ENCODE measurements at regions not wholly inside any gene's neighbourhood (a gene's known extent, or its start where the extent isn't known, plus 50 kb on each side); places are given as distances from the start of the nearest gene placed in this dataset.

DNA sequence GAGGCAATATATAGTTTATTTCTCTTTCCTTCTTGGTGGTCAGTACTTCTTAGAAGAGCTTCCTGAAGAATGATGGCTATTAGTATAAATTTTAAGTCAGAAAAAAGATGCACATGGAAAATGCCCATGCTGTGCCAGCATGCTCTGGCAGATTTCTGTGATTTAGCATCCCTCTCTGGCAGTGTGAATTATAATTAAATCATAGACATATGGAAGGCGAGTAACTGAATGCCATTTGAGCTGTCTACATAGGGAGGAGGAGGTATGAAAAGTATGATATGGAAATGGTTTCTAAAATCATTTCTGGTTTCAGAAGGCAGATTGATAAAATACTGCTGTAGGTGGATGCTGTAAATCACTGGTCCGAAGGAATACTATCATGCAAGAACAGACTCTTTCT, 754.9 kb upstream of the LRATD1 start:
- no peak for DNase-seq (ENCODE audit: low read depth)

DNA sequence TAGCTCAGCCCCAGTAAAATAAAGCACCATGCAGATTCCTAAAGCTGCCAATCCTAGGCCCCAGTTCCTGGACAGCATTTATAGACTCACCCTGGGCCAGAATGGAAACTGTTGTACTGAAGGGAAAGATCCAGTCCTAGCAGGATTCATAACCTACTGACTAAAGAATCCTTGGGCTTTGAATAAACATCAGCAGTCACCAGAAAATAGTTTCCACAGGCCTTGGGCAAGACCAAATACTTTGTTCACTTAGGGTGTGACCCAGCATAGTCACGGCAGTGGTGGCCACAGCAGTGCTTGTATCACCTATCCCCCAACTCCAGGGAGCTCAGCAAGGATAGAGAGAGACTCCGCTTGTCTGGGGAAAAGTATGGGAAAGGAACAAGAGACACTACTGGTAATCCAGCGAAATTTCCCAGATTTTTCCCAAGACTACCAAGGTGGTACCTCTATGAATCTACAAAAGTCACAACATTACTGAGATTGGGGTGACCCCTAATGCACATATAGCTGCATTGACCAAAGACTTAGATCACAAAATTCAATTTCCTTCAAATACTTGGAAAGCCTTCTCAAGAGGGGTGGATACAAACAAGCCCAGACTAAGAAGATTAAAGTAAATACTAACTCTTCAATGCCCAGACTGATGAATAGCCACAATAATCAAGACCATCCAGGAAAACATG, 748.1 kb upstream of the LRATD1 start:
- DNase-seq (ENCODE audit: low read depth): peak; percentile 36

DNA sequence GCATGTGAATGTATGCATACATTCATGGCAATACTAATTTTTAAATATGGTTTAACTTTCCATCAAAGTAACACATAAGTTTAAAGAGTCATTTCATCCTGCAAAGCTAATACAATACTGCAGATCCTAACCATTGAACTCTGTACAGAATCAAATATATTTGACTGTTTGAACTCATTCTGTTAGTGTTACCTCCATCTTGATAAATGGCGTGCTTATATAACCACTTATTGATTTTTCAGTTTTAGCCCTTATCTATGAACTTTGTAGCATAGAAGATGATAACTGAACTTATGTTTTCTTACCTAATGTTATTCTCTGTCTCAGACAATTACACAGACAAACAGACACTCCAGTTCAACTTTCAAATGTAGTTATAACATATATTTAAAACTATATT, 731.0 kb upstream of the LRATD1 start:
- DNase-seq (ENCODE audit: low read depth): no peak

DNA sequence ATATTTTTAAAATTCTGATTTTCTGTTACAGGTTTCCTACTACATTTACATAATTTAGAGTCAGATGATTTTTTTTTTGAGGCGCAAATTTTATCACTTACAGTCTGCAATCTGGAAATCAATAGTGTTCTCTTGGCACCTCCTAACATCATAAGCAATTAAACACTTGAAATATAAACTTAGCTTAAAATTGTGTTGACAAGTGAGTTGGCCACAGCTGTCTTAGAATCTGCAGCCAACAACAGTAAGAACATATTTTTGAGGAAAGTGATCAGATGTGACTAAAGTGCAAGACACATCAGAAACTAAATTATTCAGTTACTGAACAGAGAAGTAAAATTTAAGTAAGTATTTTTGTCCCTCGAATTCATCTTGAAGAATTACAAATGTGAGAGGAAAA, 726.7 kb upstream of the LRATD1 start:
- no peak for DNase-seq (ENCODE audit: low read depth)

DNA sequence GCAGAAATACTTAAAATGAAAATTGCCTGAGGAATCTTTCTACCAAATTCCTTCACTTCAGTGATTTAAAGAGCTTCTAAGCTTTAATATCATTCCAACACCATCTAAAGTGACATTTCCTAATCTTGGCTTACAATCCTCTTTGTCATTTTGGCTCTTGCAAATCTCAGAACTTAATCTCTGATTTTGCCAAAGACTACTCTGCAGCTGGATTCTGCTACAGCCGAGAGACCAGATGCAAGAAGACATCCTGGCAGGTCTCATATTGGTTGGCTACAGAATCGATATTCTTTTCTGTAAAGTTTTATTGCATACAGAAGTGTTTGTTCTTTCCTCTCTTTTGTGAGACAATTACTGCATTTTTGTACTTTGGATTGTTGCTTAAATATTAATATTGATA, 716.5 kb upstream of the LRATD1 start:
- DNase-seq (ENCODE audit: low read depth): no peak

DNA sequence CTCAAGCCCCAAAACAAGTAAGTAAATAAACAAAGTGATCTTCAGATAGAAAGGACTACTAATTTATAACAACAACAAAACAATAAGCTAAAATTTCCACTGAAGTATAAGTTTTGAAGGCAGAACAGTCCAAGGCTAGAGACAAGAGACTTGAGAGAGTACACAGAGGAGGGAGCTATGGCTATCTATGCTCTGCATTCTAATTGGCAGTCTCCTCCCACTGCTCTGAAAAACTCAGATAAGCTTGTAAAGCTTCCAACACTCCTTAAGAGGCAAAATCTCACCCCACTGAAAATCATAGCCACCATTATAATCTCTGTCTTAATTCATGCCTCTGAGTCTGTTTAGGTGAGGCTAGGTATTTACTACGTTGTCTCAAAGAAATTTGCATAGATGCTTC, 714.6 kb upstream of the LRATD1 start:
- DNase-seq (ENCODE audit: low read depth): no peak

DNA sequence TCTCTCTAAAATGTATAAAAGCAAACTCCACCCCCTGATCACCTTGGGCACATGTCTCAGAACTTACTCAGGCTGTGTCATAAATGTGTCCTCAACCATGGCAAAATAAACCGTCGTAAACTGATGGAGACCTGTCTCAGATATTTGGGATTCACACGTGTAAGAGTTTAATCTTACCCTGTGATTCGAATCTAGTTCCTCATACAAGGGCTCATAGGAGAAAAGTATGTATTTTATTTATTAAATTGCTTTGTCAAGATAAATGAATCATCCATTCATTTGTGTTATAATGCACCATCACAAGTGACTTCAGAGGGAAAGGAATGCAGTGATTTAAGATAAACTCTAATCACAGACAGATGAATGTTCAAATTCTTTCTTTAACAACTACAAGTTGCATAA, 712.5 kb upstream of the LRATD1 start:
- peak; percentile 9 for DNase-seq (ENCODE audit: low read depth)

DNA sequence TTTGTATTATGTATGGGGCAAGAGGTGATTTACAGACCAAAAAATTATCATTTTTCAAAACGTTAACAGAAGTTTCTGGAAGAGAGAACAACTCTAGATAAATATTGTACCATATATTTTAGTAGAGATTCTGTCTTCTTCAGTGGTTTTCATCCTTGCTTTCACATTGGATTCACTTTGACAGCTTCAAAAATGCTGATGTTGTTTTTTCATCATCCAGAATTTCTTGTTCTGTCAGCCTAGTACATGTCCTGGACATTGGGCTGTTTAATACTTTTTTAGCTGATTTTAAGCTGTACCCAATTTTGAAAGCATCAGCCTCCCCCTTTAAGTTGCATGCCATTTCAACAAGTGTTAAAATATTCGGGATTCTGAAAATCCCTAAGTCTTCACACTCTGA, 711.3 kb upstream of the LRATD1 start:
- no peak for DNase-seq (ENCODE audit: low read depth)

DNA sequence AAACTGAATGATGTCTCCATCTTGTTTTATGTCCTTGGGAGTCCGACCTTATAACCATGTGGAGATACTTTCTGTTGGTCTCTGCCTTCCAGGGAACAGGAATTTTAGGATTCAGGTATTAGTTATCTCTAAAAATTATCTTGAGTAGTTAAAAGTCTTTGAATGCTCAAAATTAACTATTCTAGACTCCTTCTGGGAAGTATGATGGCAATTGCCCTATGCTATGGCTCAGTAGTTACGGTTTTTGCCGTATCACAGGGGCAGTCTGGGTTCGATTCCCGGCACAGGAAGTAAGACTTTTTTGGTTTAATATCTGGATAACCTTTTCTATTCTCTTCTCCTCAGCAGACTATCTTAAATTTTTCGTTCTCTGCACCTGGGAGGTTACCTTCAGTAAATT, 708.7 kb upstream of the LRATD1 start:
- DNase-seq (ENCODE audit: low read depth): no peak

DNA sequence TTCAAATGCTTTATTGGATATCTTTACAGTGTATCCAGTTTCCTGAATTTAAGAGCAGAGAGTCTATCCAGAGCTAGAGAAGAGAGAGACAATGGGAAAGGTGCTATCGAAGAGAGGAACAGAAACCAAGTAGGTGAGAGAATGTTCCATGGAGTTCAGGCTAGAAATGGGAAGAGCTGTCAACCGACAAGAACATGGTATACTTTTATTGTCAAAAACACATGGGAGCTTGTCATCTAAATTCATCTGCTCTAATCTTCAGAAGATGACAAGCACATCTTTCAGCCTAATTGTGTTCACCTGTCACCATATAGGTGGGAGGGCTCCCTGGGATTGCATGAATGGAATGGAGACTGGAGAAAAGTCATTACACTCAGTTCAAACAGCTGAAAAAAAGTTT, 690.4 kb upstream of the LRATD1 start:
- DNase-seq (ENCODE audit: low read depth): no peak

DNA sequence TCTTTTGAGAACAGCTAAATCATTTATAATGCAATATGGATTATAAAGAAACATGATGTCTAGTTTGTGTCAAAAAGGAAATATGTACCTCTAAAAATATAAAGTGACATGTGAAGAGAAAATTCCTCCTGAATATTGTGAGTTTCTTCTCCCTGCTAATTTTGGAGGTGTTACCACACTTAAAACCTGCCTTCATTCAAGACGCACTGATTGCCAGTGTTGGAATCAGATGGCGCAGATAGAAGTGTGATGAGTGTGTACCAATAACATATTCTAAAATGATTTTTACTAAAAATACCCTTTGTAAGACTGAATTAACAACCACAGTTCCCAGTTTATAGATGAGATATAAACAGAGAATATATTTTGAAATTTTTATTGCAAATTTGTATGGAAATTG, 681.8 kb upstream of the LRATD1 start:
- DNase-seq (ENCODE audit: low read depth): no peak

DNA sequence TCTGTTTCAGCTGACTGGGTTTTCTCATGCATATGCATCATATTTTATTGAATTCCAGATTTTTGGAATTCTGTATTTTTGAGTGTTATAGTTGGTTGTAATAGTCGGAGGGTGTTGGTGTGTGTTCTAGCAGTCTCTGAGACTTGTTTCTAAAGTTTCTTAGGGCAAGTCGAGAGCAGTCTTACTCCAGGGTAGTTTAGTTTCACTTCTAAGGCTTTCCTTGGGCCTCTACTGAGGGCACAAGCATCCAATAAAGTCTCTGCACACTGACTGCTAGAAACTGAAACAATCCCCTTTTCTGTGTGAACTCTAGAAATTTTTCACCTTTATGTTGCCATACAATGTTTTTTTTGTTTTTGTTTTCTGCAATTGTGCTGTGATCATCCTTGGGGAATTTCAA, 663.7 kb upstream of the LRATD1 start:
- DNase-seq (ENCODE audit: low read depth): no peak

DNA sequence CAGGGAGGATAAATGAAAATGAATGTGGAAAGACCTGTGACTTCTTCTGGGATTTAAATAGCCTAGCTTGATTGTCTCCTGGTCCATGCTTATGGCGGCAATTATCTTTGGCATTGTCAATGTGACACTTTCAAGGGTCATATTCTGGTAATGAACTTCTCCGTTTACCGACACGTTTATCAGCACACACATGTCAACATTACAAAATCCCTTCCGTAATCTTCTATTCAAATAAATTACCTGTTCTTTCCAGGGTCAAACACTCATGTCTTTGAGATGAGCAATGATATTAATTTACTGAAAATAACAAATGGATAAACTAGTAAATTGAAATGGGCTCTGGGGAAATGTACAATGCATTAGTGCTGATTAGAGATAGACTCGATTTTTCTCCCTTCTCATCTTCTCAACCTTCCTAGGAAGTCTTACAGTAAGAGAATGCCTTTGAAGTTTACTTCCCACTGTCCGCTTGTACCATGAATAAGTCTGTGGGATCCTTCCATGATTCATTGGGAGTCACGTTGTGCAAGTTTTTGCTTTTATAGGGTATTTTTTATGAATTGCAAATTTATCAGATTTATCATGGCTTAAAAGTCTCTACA, 646.3 kb upstream of the LRATD1 start:
- DNase-seq (ENCODE audit: low read depth): no peak

DNA sequence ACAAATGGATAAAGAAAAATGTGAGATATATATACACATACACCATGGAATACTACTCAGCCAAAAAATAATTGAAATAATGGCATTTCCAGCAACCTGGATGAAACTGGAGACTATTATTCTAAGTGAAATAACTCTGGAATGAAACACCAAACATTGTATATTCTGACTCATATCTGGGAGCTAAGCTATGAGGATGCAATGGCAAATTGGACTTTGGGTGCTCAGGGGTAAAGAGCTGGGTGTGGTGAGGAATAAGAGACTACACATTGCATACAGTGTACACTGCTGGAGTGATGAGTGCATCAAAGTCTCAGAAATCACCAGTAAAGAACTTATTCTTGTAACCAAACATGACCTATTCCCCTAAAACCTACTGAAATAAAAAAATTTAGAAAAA, 636.0 kb upstream of the LRATD1 start:
- peak; percentile 13 for DNase-seq (ENCODE audit: low read depth)

DNA sequence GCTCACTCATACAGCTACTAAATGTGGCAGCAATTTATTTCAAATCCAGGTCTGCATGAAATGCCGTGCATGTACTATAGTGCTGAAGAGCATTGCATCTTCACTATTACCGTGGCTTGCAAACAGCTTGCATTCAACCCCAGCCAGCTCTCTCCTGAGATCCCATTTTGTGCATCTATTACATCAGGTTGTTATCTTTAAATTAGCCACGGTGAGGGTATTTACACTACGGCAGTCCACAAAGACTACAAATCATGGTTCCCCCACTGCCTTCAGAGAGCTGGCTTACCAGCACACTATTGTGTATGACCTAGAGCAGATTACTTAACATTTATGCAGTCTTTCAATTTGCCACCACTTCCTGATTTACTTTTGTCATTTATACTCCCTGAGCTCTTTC, 621.3 kb upstream of the LRATD1 start:
- no peak for DNase-seq (ENCODE audit: low read depth)

DNA sequence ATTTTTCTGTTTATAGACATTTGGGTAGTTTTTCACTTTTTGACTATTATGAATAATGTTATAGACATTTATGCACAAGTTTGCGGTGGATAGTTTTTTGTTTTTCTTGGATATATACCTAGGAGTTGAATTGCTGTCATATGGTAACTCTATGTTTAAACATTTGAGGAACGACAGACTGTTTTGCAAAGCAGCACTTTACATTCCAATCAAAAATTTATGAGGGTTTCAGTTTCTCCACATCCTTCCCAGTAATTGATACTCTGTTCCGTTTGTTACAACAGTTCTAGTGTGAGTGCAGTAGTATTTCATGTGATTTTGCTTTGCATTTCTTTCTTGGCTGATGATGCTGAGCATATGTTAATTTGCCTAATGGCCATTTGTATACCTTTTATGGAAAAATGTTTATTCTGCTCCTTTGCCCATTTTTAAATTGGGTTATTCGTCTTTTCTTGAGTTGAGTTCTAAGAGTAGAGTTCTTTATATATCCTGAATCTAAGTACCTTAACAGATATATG, 617.3 kb upstream of the LRATD1 start:
- DNase-seq (ENCODE audit: low read depth): peak; percentile 31

DNA sequence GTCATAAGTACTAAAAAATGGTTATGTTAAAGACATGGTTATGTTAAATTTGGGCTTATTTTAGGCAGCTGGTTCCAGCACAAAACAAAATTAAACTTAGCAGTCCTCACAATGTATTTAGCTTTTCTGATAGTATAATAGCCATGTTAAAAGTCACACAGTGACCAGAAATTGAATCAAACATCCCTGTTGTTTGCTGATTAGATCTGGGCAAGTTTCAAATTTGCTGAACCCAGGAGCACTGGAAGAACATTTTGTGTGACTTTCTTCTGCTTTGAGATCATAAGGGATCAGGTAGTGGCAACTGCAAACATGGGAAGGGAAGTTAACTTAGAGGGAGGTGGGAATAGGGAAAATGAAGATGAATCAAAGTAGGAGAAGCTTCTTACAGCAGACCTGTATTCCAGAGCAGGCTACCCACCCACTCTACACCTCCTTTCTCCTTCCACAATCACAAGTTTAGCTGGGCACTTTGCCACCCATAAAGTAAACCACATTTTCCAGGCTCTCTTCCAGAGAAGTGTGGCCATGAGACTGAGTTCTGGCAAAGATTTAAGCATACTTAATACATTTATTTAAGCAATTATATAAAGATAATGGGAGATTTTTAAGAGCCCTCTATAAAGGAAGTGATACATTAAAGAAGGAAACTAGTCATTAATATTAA, 616.1 kb upstream of the LRATD1 start:
- peak; percentile 71 for DNase-seq (ENCODE audit: low read depth)

DNA sequence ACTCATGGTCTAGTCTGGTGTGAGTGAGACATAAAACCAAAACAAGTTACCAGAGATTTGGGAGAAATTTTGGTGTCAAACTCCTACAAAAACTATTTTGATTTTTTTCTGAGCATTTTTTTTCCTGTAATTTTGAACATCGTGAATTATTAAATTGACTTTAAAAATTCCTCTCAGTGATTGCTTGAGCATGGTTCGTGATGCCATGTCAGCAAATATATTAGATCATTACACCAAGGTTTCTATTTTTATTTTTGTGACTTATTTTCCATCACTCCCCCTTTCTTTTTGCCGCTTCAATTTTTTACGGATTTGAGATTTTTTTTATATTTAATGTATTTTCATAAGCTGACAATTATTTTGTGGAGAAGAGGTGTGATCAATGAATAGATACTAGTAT, 613.9 kb upstream of the LRATD1 start:
- no peak for DNase-seq (ENCODE audit: low read depth)

DNA sequence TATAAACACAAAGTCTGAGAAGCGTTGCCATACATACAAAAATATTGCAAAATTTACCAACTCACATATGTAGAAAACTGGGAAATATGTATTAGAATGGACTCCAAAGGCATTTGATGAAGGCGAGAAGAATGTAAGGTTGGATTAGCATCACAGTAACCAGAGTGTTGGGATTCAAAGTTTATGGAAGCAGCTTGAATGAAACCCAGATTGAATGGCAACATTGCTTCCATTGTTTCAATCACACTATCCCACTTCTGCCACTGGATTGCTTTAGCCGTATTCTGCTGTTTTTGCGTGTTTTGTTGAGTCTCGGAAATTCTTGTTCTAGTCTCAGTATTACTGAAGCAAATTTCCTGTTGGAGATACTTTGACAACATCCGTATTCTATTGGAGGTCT, 609.0 kb upstream of the LRATD1 start:
- DNase-seq (ENCODE audit: low read depth): no peak

DNA sequence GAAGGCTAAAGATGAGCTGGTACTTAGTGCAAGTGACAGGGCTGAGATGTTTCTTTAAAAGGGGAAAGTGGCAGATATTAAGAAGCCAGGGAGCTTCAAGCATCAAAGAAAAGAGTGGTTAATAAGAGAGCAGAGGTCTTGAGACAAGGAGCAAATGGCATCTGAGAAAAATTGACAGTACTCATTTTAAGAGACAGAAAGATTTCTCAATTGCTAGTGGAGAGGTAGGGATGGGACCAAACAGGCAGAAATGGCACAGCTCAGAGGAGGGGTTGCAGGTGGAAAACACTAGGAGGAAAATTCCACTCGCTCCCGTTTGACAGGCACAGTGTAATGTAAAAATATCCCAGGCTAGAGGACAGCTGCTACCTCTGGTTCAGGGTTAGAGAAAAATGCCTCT, 593.4 kb upstream of the LRATD1 start:
- no peak for DNase-seq (ENCODE audit: low read depth)

DNA sequence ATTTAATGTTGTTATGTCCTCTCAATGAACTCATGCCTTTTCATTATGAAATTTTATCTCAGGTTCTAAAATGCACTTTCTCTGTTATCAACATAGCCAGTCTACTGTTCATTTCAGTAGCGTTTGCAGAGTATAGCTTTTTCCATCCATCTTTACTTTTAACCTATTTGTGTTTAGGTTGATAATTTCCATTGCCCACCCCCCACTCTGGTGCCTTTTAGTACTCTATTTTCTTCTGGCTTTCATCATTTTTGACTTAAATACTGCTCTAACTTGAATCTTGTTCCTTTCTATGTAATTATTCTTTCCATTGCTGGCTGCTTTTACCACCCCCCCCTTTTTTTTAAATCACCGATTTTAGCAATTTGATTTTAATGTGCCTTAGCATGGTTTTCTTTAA, 585.0 kb upstream of the LRATD1 start:
- no peak for DNase-seq (ENCODE audit: low read depth)

DNA sequence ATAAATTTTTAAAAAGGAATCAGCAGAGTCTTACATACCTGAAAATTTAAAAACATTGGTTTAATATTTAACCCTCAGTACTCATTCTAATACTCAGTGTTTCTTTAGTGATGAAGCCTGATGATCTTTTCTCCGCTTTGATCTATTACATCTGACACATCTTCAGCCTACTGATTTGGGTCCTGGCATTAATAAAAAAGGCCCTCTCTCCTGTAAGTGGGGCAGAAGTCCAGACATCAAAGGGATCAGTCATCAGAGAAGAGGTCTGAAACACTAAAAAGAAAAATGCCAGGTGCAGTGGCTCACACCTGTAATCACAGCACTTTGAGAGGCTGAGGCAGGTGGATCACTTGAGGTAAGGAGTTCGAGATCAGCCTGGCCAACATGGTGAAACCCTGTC, 581.1 kb upstream of the LRATD1 start:
- no peak for DNase-seq (ENCODE audit: low read depth)

DNA sequence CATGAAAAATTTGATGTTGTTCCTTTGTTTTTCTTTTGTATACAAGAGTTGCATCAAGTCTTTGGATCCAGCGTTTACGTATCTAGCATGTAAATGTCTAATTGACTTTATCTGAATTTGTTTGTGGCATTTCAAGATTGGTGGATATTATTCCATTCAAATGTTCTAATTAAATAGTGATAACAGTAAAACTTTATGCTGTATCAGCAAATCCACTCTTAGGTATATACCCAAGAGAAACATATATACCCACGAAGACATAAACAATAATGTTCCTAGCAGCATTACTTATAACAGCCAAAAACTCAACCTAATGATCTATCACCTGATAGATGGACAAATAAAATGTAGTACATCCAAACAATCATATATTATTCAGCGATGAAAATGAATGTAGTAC, 579.4 kb upstream of the LRATD1 start:
- no peak for DNase-seq (ENCODE audit: low read depth)

DNA sequence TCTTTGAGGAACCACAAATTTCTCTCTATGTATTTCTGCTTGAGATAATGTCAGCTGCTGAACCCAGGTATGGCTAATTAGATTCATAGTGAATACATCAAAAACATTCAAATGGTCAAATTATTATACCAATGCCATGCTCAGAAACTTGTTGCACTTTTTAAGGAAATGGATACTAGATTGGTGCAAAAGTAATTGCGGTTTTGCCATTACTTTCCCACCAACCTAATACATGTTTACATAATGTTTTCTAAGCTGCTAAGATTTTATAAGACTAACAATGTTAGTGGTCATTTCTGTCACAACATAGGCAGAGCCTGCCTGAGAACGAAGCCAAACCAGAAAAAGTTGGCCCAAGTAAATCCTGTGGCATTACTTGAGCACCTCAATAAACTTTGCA, 568.2 kb upstream of the LRATD1 start:
- no peak for DNase-seq (ENCODE audit: low read depth)

All from stromal cell of bone marrow (primary cell).